ENCODE measurements at regions not wholly inside any gene's neighbourhood (a gene's known extent, or its start where the extent isn't known, plus 50 kb on each side); places are given as distances from the start of the nearest gene placed in this dataset.

DNA sequence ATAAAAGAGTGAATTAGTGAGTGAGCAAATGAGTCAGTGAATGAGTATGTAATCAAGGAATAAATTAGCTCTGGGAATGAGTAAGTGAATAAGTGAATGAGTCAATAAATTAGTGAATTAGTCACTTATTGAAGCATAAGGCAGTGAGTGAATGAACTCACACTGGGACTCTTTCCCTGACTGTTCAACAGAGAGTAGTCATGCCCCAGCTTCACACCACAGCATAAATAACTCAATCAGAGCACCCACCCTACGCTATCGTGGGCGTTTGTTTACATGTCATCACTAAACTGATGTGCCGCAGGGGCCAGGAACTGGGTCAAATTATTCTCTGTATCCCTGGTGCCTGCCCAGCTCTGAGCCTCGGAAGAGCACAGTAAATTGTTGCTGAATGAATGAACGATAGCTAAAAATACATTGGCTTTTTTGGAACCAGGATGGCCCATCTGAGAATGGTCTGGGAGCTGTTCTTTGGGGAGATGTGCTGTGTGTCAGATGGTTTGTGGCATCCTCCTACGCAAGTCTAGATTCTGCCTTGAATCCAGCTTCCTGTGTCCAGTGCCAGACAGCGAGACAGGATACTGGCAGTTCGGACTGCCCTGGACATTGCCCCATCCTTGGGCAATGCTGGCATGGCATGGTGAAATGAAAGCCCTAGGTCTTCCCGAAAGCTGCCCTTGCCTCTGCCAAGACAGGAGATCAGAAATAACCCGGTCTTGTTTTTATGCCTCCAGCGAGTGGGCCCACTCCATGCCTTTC is 98.0 kb upstream of the RTL1 start:
- intact Hi-C loops (cut with micrococcal nuclease; ENCODE audit: unreplicated experiment), result no loop called here
- no TSS peak for BruUV-seq (replicated peaks)
- ChIA-PET CTCF (no interaction called here), POLR2A (ENCODE audit: low non-redundant PET) (no interaction called here)
- H3K9me3 ChIP-seq (ENCODE audit: low read depth, low read length, poor library complexity, severe bottlenecking), result no peaks in the 10 kb centered on the region
- H3K4me1 ChIP-seq (ENCODE audit: insufficient read depth, low read length, poor library complexity, severe bottlenecking), result no peaks in the 10 kb centered on the region
- H3K36me3 ChIP-seq (ENCODE audit: insufficient read depth, low read length, poor library complexity, severe bottlenecking), result no peaks in the 10 kb centered on the region
- peak; percentile 26 for DNase-seq (ENCODE audit: low spot score)
- no peak overlapping the region for H3K4me3 ChIP-seq (ENCODE audit: low read depth, low read length, poor library complexity, severe bottlenecking)
- no peaks in the 10 kb centered on the region for H3K27me3 ChIP-seq (replicated peaks; ENCODE audit: insufficient read depth, low read depth, low read length, poor library complexity)
- H3K27ac ChIP-seq (ENCODE audit: low read depth, low read length, poor library complexity, severe bottlenecking), result no peak overlapping the region
- TF ChIP-seq, protein P1, sequence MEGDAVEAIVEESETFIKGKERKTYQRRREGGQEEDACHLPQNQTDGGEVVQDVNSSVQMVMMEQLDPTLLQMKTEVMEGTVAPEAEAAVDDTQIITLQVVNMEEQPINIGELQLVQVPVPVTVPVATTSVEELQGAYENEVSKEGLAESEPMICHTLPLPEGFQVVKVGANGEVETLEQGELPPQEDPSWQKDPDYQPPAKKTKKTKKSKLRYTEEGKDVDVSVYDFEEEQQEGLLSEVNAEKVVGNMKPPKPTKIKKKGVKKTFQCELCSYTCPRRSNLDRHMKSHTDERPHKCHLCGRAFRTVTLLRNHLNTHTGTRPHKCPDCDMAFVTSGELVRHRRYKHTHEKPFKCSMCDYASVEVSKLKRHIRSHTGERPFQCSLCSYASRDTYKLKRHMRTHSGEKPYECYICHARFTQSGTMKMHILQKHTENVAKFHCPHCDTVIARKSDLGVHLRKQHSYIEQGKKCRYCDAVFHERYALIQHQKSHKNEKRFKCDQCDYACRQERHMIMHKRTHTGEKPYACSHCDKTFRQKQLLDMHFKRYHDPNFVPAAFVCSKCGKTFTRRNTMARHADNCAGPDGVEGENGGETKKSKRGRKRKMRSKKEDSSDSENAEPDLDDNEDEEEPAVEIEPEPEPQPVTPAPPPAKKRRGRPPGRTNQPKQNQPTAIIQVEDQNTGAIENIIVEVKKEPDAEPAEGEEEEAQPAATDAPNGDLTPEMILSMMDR (conservative IDR thresholded peaks at IDR 0.05; ENCODE audit: low read depth, low read length), result no peak
- no peak for TF ChIP-seq EZH2 (IDR thresholded peaks at IDR 0.05; ENCODE audit: borderline replicate concordance, low read depth, low read length, poor library complexity, severe bottlenecking)

DNA sequence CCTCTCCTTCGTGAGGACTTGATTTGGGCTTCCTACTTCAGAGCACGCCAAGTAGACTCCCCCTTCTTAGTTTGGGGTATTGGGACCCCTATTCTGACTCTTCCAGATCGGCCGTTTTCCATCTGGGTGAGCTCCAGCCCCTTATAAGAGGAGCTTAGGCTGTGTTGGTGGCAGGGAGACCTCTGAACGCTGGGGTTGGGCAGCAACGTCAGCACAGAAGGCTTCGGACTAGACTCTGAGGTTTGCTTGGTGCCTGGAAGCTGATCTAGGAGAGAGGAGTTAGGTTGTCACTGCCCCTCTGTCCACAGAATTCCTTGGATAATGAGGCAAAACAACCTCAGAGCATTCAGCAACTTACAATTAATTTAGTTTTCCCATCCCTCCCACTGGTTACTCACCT is 99.2 kb upstream of the RTL1 start:
- no TSS peak for BruUV-seq (replicated peaks)
- no peak overlapping the region for H3K4me3 ChIP-seq (ENCODE audit: low read depth, low read length, poor library complexity, severe bottlenecking)
- TF ChIP-seq EZH2 (IDR thresholded peaks at IDR 0.05; ENCODE audit: borderline replicate concordance, low read depth, low read length, poor library complexity, severe bottlenecking), result no peak
- TF ChIP-seq, protein P1 (conservative IDR thresholded peaks at IDR 0.05; ENCODE audit: low read depth, low read length), result no peak
- H3K27ac ChIP-seq (ENCODE audit: low read depth, low read length, poor library complexity, severe bottlenecking), result no peak overlapping the region
- DNase-seq (ENCODE audit: low spot score), result no peak
- POLR2A ChIA-PET (ENCODE audit: low non-redundant PET), result no interaction called here
- CTCF ChIA-PET, result no interaction called here
- H3K27me3 ChIP-seq (replicated peaks; ENCODE audit: insufficient read depth, low read depth, low read length, poor library complexity), result no peaks in the 10 kb centered on the region
- no peaks in the 10 kb centered on the region for H3K4me1 ChIP-seq (ENCODE audit: insufficient read depth, low read length, poor library complexity, severe bottlenecking)
- intact Hi-C loops (cut with micrococcal nuclease; ENCODE audit: unreplicated experiment), result no loop called here
- H3K9me3 ChIP-seq (ENCODE audit: low read depth, low read length, poor library complexity, severe bottlenecking), result no peaks in the 10 kb centered on the region
- H3K36me3 ChIP-seq (ENCODE audit: insufficient read depth, low read length, poor library complexity, severe bottlenecking), result no peaks in the 10 kb centered on the region

DNA sequence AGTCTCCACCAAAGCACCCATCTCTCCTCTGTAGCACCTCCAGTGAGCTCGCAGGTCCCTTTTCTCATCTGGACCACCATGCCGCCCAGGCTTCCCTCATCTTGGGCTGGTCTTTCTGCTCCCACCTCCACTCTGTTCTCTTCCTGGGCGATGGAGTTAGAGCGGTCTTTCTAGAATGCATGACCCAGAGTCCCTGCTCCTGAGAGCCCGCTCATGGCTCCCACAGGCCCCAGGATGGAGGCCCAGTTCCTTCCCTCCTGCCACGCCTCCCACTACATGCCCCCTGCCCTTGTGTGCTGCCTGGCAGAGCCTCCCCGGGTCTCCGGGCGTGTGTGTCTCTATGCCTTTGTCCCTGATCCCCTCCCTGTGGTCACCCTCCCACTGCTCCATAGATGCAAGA is 100.7 kb upstream of the RTL1 start:
- no peak for TF ChIP-seq EZH2 (IDR thresholded peaks at IDR 0.05; ENCODE audit: borderline replicate concordance, low read depth, low read length, poor library complexity, severe bottlenecking)
- TF ChIP-seq, protein P1 (conservative IDR thresholded peaks at IDR 0.05; ENCODE audit: low read depth, low read length), result no peak
- no peak for DNase-seq (ENCODE audit: low spot score)
- CTCF ChIA-PET, result no interaction called here
- Histone ChIP-seq H3K4me1 (ENCODE audit: insufficient read depth, low read length, poor library complexity, severe bottlenecking) (no peaks in the 10 kb centered on the region), H3K27me3 (replicated peaks; ENCODE audit: insufficient read depth, low read depth, low read length, poor library complexity) (no peaks in the 10 kb centered on the region), H3K36me3 (ENCODE audit: insufficient read depth, low read length, poor library complexity, severe bottlenecking) (no peaks in the 10 kb centered on the region), H3K4me3 (ENCODE audit: low read depth, low read length, poor library complexity, severe bottlenecking) (no peak overlapping the region), H3K9me3 (ENCODE audit: low read depth, low read length, poor library complexity, severe bottlenecking) (no peaks in the 10 kb centered on the region), H3K27ac (ENCODE audit: low read depth, low read length, poor library complexity, severe bottlenecking) (no peak overlapping the region)
- intact Hi-C loops (cut with micrococcal nuclease; ENCODE audit: unreplicated experiment), result no loop called here
- BruUV-seq (replicated peaks), result no TSS peak
- POLR2A ChIA-PET (ENCODE audit: low non-redundant PET), result no interaction called here

Data from A673 (cell line).